Retinal pigment epithelial cell (primary cell): ENCODE measurements at regions not wholly inside any gene's neighbourhood (a gene's known extent, or its start where the extent isn't known, plus 50 kb on each side); places are given as distances from the start of the nearest gene placed in this dataset.

Experiments used
- DNase-seq: peaks from one replicate; pipeline ENCODE4 v3.0.0-alpha.2; 2010; ENCODE audit warnings: low read depth
- H3K4me3 ChIP-seq: 2 replicates; pipeline ENCODE4 v1.5.1; 2011; ENCODE audit warnings: mild to moderate bottlenecking, low read length, control low read depth, moderate library complexity
- CTCF ChIP-seq: conservative IDR thresholded peaks from 2 replicates; pipeline ENCODE4 v1.5.1; 2011; ENCODE audit warnings: low read depth, low read length, control low read depth, inconsistent platforms

GRCh38 chr14:42192738-42193653 lies 586.3 kb downstream of the LRFN5 start:
- TF ChIP-seq CTCF: no peak
- peak; percentile 82 for DNase-seq
- no peak overlapping the region for H3K4me3 ChIP-seq

GRCh38 chr14:42190744-42191143 lies 584.1 kb downstream of the LRFN5 start:
- no peak overlapping the region for H3K4me3 ChIP-seq
- DNase-seq: no peak
- no peak for TF ChIP-seq CTCF

GRCh38 chr14:42187846-42188245 lies 581.2 kb downstream of the LRFN5 start:
- TF ChIP-seq CTCF: no peak
- DNase-seq: no peak
- no peak overlapping the region for H3K4me3 ChIP-seq

GRCh38 chr14:42185718-42186117 lies 579.0 kb downstream of the LRFN5 start:
- H3K4me3 ChIP-seq: no peak overlapping the region
- DNase-seq: no peak
- TF ChIP-seq CTCF: no peak

- no peak for DNase-seq
- no peak overlapping the region for H3K4me3 ChIP-seq
- no peak for TF ChIP-seq CTCF
Measured at GRCh38 chr14:42174357-42174756, 567.7 kb downstream of the LRFN5 start.

DNA sequence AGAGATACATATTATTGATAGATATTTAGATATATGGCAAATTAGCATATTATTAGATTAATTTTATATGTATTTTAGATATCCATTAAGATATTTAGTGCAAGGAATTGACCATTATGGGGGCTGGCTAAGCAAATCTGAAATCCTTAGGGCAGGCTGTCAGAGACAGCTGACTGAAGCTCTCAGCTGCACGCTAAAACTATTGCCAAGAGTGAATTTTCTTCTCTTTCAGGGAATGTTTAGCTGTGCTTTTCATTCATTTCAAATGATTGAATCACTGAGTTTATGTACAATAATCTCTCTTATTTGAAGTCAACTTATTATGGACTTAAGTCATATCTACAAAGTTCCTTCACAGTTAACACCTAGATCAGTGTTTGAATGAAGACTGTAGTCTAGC lies 566.5 kb downstream of the LRFN5 start:
- no peak overlapping the region for H3K4me3 ChIP-seq
- no peak for TF ChIP-seq CTCF
- DNase-seq: no peak

GRCh38 chr14:42172304-42172703 lies 565.6 kb downstream of the LRFN5 start:
- no peak for DNase-seq

More at GRCh38 chr14:42172304-42172703, 565.6 kb downstream of the LRFN5 start:
- no peak overlapping the region for H3K4me3 ChIP-seq
- no peak for TF ChIP-seq CTCF
